ENCODE measurements at regions not wholly inside any gene's neighbourhood (a gene's known extent, or its start where the extent isn't known, plus 50 kb on each side); places are given as distances from the start of the nearest gene placed in this dataset.

DNA sequence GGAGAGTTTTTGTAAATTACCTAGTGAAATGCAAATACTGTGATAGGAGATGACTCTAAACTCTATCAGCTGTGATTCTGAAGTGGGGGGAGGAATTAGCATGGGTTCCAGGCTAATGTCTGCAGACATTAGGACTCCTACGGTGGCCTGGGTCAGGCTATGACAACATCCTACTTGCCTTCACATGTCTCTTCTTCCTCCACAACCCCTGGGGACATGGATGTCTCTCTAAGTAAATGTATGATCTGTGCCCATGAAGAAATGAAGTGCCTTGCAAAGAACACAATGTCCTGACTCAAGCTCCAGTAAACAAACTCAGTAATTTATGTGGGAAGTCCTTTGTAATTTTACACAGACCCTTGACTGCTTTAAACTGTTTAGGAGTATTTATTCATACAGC lies 165.8 kb upstream of the EEF1E1 start:
- no peak for TF ChIP-seq EZH2phosphoT487 (IDR thresholded peaks at IDR 0.05; ENCODE audit: borderline replicate concordance)
- TF ChIP-seq, protein P1, sequence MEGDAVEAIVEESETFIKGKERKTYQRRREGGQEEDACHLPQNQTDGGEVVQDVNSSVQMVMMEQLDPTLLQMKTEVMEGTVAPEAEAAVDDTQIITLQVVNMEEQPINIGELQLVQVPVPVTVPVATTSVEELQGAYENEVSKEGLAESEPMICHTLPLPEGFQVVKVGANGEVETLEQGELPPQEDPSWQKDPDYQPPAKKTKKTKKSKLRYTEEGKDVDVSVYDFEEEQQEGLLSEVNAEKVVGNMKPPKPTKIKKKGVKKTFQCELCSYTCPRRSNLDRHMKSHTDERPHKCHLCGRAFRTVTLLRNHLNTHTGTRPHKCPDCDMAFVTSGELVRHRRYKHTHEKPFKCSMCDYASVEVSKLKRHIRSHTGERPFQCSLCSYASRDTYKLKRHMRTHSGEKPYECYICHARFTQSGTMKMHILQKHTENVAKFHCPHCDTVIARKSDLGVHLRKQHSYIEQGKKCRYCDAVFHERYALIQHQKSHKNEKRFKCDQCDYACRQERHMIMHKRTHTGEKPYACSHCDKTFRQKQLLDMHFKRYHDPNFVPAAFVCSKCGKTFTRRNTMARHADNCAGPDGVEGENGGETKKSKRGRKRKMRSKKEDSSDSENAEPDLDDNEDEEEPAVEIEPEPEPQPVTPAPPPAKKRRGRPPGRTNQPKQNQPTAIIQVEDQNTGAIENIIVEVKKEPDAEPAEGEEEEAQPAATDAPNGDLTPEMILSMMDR (conservative IDR thresholded peaks at IDR 0.05; ENCODE audit: low read length): no peak
